ENCODE measurements at regions not wholly inside any gene's neighbourhood (a gene's known extent, or its start where the extent isn't known, plus 50 kb on each side); places are given as distances from the start of the nearest gene placed in this dataset.

DNA sequence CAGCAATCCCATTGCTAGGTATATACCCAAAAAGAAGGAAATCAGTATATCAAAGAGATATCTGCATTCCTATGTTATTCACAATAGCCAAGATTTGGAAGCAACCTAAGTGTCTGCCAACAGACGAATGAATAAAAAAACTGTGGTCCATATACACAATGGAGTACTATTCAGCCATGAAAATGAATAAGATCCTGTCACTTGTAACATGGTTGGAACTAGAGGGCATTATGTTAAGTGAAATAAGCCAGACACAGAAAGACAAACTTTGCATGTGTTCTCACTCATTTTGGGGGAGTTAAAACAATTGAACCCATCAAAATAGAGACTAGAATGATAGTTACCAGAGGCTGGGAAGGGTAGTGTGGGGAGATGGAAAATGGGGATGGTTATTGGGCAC, 323.5 kb upstream of the NFE2L3 start:
- DNase-seq (ENCODE audit: extremely low read depth, low read depth, low spot score) = no peak

DNA sequence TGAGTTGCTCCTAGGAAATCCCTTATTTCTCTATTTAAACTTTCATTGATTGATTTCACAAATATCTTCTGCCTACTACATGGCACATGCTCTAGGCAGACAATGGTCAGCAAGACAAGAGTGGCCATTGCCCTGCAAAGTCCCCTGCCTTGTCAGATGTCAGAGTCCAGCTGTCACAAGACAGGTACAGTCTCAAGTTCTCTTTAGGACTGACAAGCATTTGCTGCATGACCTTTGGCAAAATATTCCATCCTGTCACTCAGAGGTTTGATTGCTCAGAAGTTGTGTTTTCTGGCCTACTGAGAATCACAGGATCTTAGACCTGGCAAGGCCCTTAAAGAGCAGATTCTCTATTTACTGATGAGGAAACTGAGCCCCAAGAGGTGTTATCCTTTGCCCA, 322.3 kb upstream of the NFE2L3 start:
- DNase-seq (ENCODE audit: extremely low read depth, low read depth, low spot score) = no peak

DNA sequence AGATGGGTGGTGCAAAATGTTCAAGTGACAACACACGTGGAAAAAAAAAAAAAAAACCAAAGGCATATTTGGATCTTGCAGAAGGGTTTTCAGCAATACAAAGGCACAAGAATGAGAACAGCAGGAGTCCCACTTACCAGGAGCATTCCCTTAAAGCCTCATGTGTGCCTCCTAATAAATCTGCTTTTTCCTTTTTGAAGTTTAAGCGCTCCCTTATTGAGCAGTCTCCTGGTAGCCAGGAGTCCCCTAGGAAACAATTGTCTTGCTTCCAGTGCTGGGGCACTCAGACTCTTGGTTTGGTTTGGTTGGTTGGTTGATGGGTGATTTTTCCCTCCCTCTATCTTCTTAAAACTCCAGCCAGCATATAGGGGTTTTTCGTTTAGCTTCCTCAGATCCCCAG, 321.8 kb upstream of the NFE2L3 start:
- DNase-seq (ENCODE audit: extremely low read depth, low read depth, low spot score) = no peak

DNA sequence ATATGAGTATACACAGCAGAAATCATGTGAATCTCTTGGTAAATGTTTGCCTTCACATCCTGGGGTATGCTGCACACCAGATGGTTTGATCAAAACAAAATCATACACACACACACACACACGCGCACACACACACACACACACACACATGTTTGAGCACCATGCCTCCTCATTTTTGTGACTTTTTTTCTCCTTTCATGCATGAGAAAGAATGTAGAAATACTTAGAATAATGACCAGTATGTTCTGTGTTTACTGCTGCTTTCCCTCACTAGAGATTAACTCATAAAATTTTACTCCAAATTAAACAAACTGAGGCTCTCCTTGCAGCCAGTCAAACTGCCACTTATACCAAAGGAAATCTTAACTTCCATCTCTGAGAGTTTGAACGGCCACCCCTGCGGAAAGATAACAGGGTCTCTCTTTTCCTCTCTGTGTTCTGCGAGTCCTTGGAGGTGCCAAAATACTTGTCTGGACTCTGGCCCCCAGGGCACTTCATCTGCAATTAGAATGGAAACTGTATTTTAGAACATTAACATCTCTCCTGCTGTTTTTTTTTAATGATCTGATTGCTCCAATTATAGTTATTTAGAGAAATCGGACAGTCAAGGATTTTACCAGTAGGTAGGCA, 320.8 kb upstream of the NFE2L3 start:
- no peak for DNase-seq (ENCODE audit: extremely low read depth, low read depth, low spot score)

DNA sequence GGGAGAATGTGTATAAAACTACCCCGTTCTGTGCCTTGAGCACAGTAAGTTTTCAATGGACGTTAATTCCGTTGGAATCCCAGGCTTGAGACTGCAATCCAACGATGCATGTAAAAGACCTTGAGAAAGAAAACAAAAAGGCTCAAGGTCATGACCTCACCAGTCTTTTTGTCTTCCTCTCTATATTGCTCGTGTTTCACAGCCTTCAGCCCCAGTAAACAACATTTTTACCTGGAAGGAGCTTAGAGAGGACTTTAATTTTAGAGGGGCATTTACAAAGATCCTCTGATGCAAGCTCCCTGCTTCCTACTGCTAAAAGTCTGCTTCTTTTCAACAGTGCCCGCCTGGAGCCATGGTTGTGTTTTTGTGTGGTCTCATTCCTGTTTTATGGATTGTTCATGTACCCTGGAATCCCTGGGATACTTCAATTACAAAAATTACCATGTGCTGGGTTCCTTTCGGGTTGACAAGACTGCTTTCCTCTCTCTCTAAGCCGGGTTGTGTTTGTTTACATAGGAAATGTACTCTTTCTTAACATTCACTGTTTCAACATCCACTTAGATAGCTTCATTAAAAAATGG, 320.1 kb upstream of the NFE2L3 start:
- no peak for DNase-seq (ENCODE audit: extremely low read depth, low read depth, low spot score)

DNA sequence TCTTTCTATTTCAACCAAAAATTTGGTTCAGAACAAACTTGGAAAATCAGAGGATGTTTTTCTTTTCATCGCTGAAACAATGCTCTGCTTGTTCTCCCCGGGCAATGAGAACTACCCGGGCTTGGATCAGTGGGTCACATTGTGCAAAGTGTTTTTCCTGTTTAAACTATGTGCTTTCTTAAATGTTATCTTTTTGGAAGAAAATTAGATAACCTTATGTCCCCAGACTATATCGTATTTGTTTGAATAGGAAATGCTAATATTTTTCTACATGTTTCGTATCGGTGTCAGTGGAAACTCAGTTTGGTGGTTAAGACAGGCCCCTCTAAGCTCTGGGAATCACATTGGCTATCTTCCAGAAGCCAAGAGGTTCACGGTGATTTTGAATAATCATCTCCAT, 319.5 kb upstream of the NFE2L3 start:
- no peak for DNase-seq (ENCODE audit: extremely low read depth, low read depth, low spot score)

DNA sequence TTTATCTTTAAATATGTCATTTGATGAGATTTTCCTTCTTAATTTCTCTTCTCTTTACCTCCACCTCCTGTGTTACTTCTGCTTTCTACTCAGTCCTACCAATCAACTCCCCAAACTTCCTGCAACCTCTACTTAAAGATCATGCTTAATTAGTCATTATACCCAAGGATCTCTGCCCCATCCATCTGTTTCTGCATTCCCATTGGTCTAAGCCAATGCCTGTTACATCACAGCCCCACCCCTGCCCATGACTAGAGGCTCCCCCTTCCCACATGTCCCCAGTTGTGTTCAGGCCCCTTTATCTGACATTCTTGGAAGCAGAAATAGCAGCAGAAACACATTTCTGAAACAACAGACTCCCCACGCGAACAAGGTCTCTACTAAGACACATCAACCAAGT, 319.1 kb upstream of the NFE2L3 start:
- no peak for DNase-seq (ENCODE audit: extremely low read depth, low read depth, low spot score)

DNA sequence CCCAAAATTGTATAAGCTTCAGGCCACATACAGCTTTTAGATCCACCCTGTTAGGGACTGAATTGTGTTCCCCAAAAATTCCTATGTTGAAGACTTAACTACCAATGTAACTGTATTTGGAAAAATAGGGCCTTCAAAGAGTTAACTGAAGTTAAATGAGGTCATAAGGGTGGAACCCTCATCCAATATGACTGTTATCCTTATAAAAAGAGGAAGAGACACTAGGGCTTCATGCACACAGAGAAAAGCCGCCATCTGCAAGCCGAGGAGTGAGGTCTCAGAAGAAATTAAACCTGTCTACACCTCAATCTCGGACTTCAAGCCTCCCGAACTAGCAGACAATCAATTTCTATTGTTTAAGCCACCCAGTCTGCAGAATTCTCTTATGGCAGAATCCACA, 317.9 kb upstream of the NFE2L3 start:
- DNase-seq (ENCODE audit: extremely low read depth, low read depth, low spot score) = no peak

DNA sequence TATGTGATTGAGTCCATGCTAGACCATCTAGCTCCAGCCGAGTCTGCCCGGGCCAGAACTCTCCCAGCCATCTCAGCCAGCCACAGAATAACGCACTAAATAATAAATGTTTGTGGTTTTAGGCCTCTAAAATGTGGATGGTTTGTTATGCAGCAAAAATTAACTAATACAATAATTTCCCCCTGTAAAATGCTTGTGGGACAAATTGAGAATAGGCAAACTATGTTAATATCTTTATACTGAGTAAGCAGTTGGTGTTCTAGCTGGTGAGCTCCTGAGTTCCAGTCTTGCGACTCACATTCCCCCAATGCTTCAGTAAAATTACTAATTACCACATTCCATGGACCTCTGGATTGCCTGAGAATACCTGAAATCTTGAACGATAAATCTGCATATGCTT, 316.8 kb upstream of the NFE2L3 start:
- no peak for DNase-seq (ENCODE audit: extremely low read depth, low read depth, low spot score)

DNA sequence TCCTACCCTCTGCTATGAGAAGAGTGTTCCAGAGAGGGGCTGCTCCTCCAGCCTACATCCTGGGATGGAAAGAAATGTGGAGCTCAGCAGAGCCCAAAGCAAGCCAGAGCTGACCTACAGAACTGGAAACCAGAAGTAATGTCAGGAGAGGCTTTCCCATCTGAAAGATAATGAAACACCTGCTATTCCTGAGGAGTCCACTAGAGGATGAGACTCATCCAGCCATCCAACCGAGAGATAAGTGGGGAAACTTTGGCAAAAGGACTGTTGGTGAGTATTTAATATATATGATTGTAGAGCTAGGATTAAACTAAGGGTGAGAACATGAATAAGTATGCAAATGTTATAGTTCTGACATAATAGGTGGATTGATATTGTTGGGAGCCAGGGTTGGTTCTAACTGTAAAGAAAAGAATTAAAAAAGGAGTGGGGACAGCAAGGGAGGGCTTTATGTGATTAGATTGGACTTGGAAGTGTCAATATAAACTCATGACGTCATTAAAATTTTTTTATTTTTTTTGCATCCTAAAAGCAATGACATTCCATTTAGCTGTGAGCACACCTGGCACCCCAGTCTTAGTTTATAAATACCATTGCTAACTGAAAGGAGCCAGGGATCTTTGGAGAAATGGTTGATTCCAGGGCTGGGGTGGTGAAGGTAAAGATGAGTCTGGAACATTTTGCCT, 312.8 kb upstream of the NFE2L3 start:
- DNase-seq (ENCODE audit: extremely low read depth, low read depth, low spot score) = no peak

DNA sequence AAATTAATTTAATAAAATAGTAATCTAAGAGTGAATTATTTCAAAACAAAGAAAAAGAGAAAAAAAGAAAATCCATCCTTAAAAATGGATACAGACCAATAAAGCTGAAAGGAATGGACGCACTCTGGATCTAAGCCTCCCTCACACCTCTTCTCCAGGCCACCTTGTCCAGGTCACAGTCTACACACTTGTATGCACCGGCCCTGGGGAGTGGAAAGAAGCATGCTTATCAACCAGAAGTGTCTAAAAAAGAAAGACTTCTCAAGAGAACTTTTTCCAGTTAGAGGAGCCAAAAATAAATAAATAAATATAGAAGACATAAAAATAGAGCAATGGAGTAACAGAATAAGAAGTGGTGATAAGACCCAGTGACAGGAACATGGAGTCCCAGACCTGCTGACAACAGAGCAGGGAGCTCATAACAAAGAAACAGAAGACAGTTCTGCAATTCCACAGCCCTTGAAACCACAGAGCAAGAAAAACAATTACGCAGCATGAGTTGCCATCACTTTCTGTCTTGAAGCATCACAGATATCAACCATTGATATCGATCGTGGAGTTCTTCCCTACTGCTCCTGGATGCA, 311.7 kb upstream of the NFE2L3 start:
- DNase-seq (ENCODE audit: extremely low read depth, low read depth, low spot score) = no peak

DNA sequence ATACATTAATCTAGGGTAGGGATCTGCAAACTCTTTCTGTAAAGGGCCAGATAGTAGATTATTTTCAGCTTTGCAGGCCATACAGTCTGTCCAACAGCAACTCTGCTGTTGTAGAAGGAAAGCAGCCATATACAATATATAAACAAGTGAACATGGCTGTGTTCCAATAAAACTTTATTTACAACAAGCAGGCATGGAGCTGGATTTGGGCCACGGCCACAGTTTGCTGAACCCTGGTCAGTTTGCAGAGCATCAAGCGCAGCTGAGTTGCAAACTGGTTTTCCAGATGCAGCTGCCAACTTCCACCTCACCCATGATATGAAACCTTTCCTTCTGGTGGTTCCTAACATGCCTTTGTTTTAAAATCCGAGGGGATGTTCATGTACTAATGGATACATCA, 310.4 kb upstream of the NFE2L3 start:
- no peak for DNase-seq (ENCODE audit: extremely low read depth, low read depth, low spot score)

DNA sequence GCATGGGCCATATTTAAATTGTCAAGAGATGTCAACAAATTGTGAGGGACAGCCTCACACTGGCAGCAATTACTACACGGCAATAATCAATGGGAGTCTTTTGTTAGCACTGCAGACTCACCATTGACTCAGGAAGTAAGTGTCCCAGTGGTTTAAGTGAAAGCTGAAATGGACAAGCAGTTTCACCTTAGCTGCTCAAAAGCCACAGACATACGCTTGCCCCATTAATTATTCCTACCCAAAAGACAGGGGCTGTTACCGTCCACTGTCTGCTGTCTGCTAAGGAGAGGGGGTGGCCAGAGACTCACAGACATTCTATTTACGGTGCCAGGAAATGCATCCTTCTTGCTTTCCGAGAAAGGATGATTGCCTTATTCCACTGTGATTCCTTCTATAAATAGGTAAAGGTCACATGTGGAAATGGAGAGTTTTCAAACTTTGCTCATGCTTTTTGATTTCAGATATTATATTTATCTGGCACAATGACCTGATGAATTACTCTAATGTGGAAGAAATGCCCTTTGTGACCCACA, 309.7 kb upstream of the NFE2L3 start:
- no peak for DNase-seq (ENCODE audit: extremely low read depth, low read depth, low spot score)

DNA sequence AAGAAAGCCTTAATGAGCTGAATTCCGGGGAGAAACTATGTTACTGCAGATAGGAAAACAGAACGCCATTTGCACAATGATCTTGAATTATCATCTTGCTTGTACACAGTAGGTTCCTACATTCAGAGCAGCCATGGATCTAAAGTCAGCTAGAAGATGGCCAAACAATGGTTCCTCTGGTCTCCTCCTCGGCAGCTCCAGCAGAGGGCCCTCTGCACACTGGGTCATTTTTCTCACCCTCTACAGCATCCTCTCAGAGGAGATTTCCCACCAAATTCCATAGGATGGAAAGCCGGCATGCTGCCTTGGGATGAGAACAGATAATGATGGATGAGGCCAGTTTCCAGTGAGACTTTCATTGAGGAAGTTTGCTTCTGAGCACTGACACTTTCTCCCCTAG, 308.5 kb upstream of the NFE2L3 start:
- no peak for DNase-seq (ENCODE audit: extremely low read depth, low read depth, low spot score)

DNA sequence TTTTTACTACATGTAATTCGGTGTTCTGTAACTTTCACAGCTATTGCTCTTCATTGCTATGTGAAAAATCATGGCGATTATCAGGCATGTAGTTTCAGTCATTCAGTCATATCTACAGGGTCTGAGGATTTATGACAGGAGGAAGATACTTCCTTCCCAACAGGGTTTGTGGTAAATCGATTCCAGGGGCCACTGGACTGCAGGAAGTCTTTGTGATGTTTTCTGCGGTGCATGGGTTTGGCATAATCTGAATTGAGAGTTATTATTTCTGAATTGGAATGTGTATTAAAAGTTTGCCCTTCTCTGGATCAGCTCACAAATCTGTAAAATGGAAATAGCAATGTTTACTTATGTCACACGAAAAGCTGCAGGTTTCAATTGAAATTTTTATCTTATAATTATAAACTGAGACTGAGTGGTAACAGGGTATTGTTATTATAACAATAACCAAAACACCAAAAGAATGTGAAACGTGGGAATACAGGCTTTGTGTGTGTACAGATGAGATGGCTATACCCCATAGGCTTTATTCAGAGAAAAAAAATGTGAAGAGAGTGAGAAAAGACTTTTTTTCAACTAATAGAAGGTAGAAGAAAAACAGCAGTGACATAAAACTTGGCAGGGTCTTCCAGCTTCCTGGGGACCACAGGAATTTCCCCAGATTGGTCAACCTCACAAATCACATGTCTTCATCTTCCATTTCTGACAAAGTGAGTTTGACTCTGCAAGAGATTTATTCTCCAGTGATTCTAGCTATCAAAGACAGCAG, 307.7 kb upstream of the NFE2L3 start:
- no peak for DNase-seq (ENCODE audit: extremely low read depth, low read depth, low spot score)

DNA sequence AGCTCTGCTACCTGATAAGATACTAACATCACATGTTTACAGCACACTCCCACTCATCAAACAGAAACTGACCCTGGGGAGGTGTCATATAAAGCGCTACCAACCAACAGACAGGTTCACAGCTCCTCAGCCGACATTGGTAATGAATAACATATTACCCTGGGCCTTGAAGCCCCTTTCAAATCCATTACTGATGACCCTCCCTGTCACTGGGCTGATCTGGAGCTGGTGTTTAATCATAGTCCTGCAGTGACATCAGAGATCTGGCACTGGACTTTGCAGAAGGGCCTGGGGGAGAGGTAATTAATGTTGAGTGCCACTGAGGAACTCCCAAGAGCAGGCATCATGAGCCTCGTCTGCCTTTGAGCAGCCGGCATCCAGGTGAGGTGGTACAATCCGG, 306.5 kb upstream of the NFE2L3 start:
- no peak for DNase-seq (ENCODE audit: extremely low read depth, low read depth, low spot score)

DNA sequence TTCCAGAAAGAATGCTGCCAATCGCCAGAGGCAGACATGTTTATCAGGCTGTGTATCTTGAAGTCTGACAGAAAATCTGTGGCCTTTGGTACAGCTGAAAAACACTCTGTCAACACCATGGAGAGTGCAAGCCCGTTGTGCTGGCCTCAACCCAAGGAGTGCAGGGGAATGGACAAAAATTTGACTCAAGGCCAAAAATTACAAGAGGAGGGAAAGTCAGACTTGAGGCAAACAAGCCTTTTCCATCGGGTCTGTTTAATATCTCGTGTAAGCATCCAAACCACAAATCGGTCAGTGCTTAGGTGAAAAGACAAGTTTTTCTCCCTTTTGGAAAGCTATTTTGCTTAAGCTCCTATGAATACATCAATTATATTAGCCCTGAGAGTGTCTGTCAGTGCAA, 305.3 kb upstream of the NFE2L3 start:
- DNase-seq (ENCODE audit: extremely low read depth, low read depth, low spot score) = no peak

DNA sequence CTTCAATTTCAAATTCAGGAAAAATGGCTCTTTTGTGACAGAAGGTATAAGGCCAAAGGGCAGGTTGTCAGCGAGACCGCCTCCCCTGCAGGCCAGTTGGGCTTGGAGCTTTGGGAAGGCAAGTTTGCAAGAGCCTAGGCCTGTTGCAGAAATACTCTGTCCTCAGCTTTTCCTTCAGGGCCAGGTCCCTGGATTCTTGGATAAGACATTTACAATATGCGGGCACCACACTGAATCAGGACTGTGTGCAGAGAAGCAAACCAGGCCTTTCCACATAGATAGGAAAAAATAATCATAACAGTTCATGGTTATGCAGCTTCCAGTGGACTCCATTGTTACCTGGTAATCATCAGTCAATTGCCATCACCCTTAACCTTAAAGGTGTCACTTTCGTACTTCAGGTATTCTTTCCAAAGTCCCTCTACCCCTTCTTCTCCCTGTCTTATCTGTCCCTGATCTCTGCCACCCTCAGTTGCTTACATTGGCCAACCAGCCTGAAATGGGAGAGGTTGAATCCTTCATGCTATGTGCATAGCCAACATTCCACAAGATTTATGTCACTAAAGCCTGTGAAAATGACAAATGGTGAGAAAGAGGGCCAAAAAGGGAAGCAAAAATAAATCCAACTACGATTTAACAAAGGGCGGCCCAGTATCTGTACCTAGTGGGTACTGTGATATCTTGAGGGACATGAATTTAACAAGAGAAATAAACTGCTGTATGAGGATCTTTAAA, 304.5 kb upstream of the NFE2L3 start:
- no peak for DNase-seq (ENCODE audit: extremely low read depth, low read depth, low spot score)

DNA sequence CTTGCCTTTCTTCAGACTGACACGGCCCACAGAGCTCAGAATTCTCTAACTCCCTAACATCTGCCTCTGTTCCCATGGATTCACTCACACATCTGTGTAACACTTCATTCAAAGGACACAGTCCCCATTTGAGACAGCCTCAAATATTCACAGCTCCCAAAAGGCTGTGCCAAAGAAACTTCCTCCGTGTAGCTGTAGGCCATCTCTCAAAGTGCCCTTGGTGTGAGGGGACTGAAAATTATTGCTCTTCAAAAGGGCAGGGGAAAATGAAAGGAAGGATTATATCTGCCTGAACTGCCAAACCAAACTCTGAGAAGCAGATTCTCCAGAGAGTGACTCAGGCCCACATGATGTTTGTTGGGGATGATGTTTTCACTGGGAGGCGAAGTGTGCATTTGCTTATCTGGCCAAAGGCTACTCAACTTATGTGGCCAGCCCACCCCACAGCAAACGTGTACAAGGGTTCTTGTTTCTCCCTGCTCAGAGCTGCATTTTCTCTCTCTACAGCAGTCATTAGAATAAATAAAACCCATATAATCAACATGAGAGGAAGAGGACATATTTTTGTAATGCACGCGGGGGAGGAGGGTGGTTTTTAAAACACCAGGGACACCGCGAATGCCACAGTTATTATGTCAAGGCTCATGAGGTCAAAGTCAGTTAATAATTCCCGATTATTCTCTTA, 302.4 kb upstream of the NFE2L3 start:
- DNase-seq (ENCODE audit: extremely low read depth, low read depth, low spot score) = no peak

DNA sequence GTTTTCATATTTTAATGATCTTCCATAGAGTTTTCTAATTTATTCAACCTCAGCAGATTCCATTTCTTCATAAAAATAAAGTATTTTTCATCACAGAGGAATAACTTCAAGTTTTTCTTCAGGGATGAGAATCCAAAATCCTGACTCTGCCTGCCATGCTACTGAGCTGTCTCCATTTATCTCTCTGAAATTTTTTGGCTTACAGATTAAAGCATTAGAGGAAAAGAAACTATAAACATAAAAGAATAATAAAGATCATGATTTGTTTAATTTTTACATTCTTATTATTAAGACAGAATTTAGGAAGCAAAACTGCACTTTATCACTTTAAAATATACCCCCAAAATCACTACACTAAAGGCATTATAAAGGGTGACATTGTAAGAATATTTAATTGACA, 301.8 kb upstream of the NFE2L3 start:
- no peak for DNase-seq (ENCODE audit: extremely low read depth, low read depth, low spot score)
